T-cell (primary cell): ENCODE measurements at regions not wholly inside any gene's neighbourhood (a gene's known extent, or its start where the extent isn't known, plus 50 kb on each side); places are given as distances from the start of the nearest gene placed in this dataset.

Experiments
- ATAC-seq, 4 experiments: fragments of 200-7000 bp in 3 of 4; fragments of 150-1000 bp in 1 of 4; cut with Tn5 transposase; replicated peaks in 1 of 4; 1 replicate in 3 of 4; 2 replicates in 1 of 4; pipeline ENCODE4 v1.10.0; 2021; ENCODE audit warnings: moderate library complexity in 3 of 4, mild to moderate bottlenecking in 2 of 4, moderate number of reproducible peaks in 1 of 4
- CTCF ChIA-PET, 2 donors: fragments of 300-600 bp; sonication (Branson Sonifier 250); formaldehyde crosslinking; loops; one replicate each; lab custom pipeline; 2022; ENCODE audit warnings: antibody characterized with exemption in 2 of 2; lab: Charles Lee
- POLR2A ChIA-PET, 2 donors: fragments of 300-600 bp; sonication (Branson Sonifier 250); formaldehyde crosslinking; loops; one replicate each; lab custom pipeline; 2022; ENCODE audit warnings: antibody characterized with exemption in 2 of 2; lab: Charles Lee
- DNase-seq, 35 experiments: peaks; one replicate each; pipeline versions ENCODE4 v3.0.0 to v3.0.0-alpha.2; 2013 to 2023
- H3K27ac ChIP-seq: one replicate; pipeline ENCODE4 v1.5.1; 2013; ENCODE audit warnings: low read length
- H3K27me3 ChIP-seq, 2 experiments: replicated peaks in 1 of 2; 1 replicate in 1 of 2; 2 replicates in 1 of 2; pipeline versions ENCODE4 v1.6.1 to v1.7.0; 2013; ENCODE audit warnings: low read length in 1 of 2, mixed read lengths in 1 of 2; ENCODE audit not compliant: control insufficient read depth in 2 of 2, insufficient read depth in 2 of 2; ENCODE audit errors: extremely low read depth in 1 of 2
- H3K36me3 ChIP-seq, 2 donors: 1 replicate in 1 of 2; 2 replicates in 1 of 2; pipeline versions ENCODE4 v1.6.1 to v1.7.0; 2013; ENCODE audit warnings: low read length in 1 of 2; ENCODE audit not compliant: control insufficient read depth in 2 of 2, insufficient read depth in 1 of 2; ENCODE audit errors: extremely low read depth in 1 of 2
- H3K4me1 ChIP-seq, 2 experiments: 1 replicate in 1 of 2; 2 replicates in 1 of 2; pipeline versions ENCODE4 v1.6.1 to v1.7.0; 2013; ENCODE audit warnings: low read length in 2 of 2, mixed read lengths in 1 of 2; ENCODE audit not compliant: insufficient read depth in 2 of 2, control insufficient read depth in 1 of 2; ENCODE audit errors: extremely low read depth in 1 of 2
- H3K4me3 ChIP-seq, 2 donors: 1 replicate in 1 of 2; 2 replicates in 1 of 2; pipeline versions ENCODE4 v1.5.1 to v1.7.0; 2013; ENCODE audit warnings: mild to moderate bottlenecking in 2 of 2, low read length in 1 of 2, moderate library complexity in 1 of 2; ENCODE audit not compliant: control insufficient read depth in 1 of 2; ENCODE audit errors: extremely low read depth in 1 of 2
- H3K9me3 ChIP-seq: 2 replicates; pipeline ENCODE4 v1.7.0; 2013
- H3K27ac Mint-ChIP-seq, 2 donors: one replicate each; pipeline ENCODE4 v1.8.0; 2020 to 2021; ENCODE audit warnings: mild to moderate bottlenecking in 2 of 2, mixed read lengths in 2 of 2
- H3K27me3 Mint-ChIP-seq, 2 donors: one replicate each; pipeline ENCODE4 v1.8.0; 2021 to 2022; ENCODE audit warnings: mixed read lengths in 2 of 2
- H3K36me3 Mint-ChIP-seq: one replicate; pipeline ENCODE4 v1.8.0; 2021; ENCODE audit warnings: mixed read lengths
- H3K4me1 Mint-ChIP-seq, 3 donors: one replicate each; pipeline ENCODE4 v1.8.0; 2020 to 2022; ENCODE audit warnings: mixed read lengths in 3 of 3, mild to moderate bottlenecking in 1 of 3
- H3K4me3 Mint-ChIP-seq, 3 donors: one replicate each; pipeline ENCODE4 v1.8.0; 2020 to 2022; ENCODE audit warnings: mild to moderate bottlenecking in 3 of 3, mixed read lengths in 3 of 3, moderate library complexity in 3 of 3
- H3K9me3 Mint-ChIP-seq, 3 donors: one replicate each; pipeline ENCODE4 v1.8.0; 2020 to 2022; ENCODE audit warnings: mixed read lengths in 3 of 3
- WGBS: methylation state at CpG from one replicate; pipeline ENCODE4 v1.1.5; 2013; ENCODE audit warnings: missing lambda C conversion rate; ENCODE audit not compliant: insufficient coverage; 5-methylcytosine and 5-hydroxymethylcytosine counted together

- Histone ChIP-seq H3K4me3 (no peak overlapping the region), H3K27ac (no peak overlapping the region), H3K36me3 (no peaks in the 10 kb centered on the region), H3K27me3 (no peaks in the 10 kb centered on the region), H3K4me1 (no peaks in the 10 kb centered on the region), H3K9me3 (no peaks in the 10 kb centered on the region)
- no peaks in the 10 kb centered on the region for H3K4me1 Mint-ChIP-seq
- no peaks in the 10 kb centered on the region for H3K36me3 Mint-ChIP-seq
- no CpG with 5 or more reads among the region's 1 CpG for WGBS
- H3K27ac Mint-ChIP-seq = no peak overlapping the region
- no peak overlapping the region for H3K4me3 Mint-ChIP-seq
- ChIA-PET CTCF (no interaction called here), POLR2A (no interaction called here)
- no peaks in the 10 kb centered on the region for H3K9me3 Mint-ChIP-seq
- ATAC-seq (no peak), DNase-seq (no peak)
- H3K27me3 Mint-ChIP-seq = peaks cover 0 to 7% of the 10 kb centered on the region in 2 donors
Measured at GRCh38 chr3:3499012-3499562, 300.1 kb upstream of the LRRN1 start.

GRCh38 chr3:3495611-3496010, 303.6 kb upstream of the LRRN1 start:
- no peaks in the 10 kb centered on the region for H3K4me1 ChIP-seq
- no peak overlapping the region for H3K27ac ChIP-seq
- no peak for ATAC-seq
- Mint-ChIP-seq H3K4me1 (no peaks in the 10 kb centered on the region), H3K27ac (no peak overlapping the region), H3K36me3 (no peaks in the 10 kb centered on the region), H3K4me3 (no peak overlapping the region), H3K27me3 (peaks cover 0 to 4% of the 10 kb centered on the region in 2 donors), H3K9me3 (peaks cover 4 to 18% (median 5%) of the 10 kb centered on the region in 3 donors)
- no peak for DNase-seq
- H3K4me3 ChIP-seq = no peak overlapping the region
- H3K9me3 ChIP-seq = no peaks in the 10 kb centered on the region
- no peaks in the 10 kb centered on the region for H3K27me3 ChIP-seq
- ChIA-PET CTCF (no interaction called here), POLR2A (no interaction called here)
- H3K36me3 ChIP-seq = no peaks in the 10 kb centered on the region

GRCh38 chr3:3476669-3477068, 297.2 kb upstream of the CRBN start:
- Mint-ChIP-seq H3K36me3 (no peaks in the 10 kb centered on the region), H3K9me3 (peaks cover 0 to 4% (median 2%) of the 10 kb centered on the region in 3 donors), H3K4me1 (no peaks in the 10 kb centered on the region), H3K27me3 (no peaks in the 10 kb centered on the region), H3K27ac (no peak overlapping the region), H3K4me3 (no peak overlapping the region)
- no peak for ATAC-seq
- no CpG with 5 or more reads among the region's 2 CpGs for WGBS
- no peaks in the 10 kb centered on the region for H3K9me3 ChIP-seq
- no peaks in the 10 kb centered on the region for H3K27me3 ChIP-seq
- ChIA-PET CTCF (no interaction called here), POLR2A (no interaction called here)
- H3K4me1 ChIP-seq = no peaks in the 10 kb centered on the region
- DNase-seq = no peak
- H3K27ac ChIP-seq = no peak overlapping the region
- H3K36me3 ChIP-seq = no peaks in the 10 kb centered on the region
- H3K4me3 ChIP-seq = no peak overlapping the region

- no peak overlapping the region for H3K27ac ChIP-seq
- H3K27me3 ChIP-seq = no peaks in the 10 kb centered on the region
- H3K9me3 Mint-ChIP-seq = no peaks in the 10 kb centered on the region
- no peaks in the 10 kb centered on the region for H3K27me3 Mint-ChIP-seq
- no peaks in the 10 kb centered on the region for H3K36me3 ChIP-seq
- WGBS = no CpG with 5 or more reads among the region's 2 CpGs
- DNase-seq = no peak
- ChIA-PET CTCF (no interaction called here), POLR2A (no interaction called here)
- no peak overlapping the region for H3K27ac Mint-ChIP-seq
- no peaks in the 10 kb centered on the region for H3K9me3 ChIP-seq
- no peak overlapping the region for H3K4me3 Mint-ChIP-seq
- no peak overlapping the region for H3K4me3 ChIP-seq
- no peaks in the 10 kb centered on the region for H3K4me1 ChIP-seq
- no peak for ATAC-seq
- no peaks in the 10 kb centered on the region for H3K4me1 Mint-ChIP-seq
- no peaks in the 10 kb centered on the region for H3K36me3 Mint-ChIP-seq
Measured at GRCh38 chr3:3468596-3468995, 289.1 kb upstream of the CRBN start.

GRCh38 chr3:3464131-3464530, 284.6 kb upstream of the CRBN start:
- Histone ChIP-seq H3K4me1 (no peaks in the 10 kb centered on the region), H3K27me3 (no peaks in the 10 kb centered on the region), H3K36me3 (no peaks in the 10 kb centered on the region), H3K4me3 (no peak overlapping the region), H3K27ac (no peak overlapping the region), H3K9me3 (no peaks in the 10 kb centered on the region)
- Mint-ChIP-seq H3K9me3 (no peaks in the 10 kb centered on the region), H3K4me3 (no peak overlapping the region), H3K27me3 (no peaks in the 10 kb centered on the region), H3K27ac (no peak overlapping the region), H3K36me3 (no peaks in the 10 kb centered on the region), H3K4me1 (no peaks in the 10 kb centered on the region)
- no peak for DNase-seq
- CTCF ChIA-PET = no interaction called here
- no peak for ATAC-seq
- 100% methylated on average over 1 of the region's 3 CpGs for WGBS
- POLR2A ChIA-PET = no interaction called here

GRCh38 chr3:3461317-3461716, 281.8 kb upstream of the CRBN start:
- Mint-ChIP-seq H3K36me3 (no peaks in the 10 kb centered on the region), H3K4me3 (no peak overlapping the region), H3K27me3 (no peaks in the 10 kb centered on the region), H3K27ac (no peak overlapping the region), H3K9me3 (peaks cover 0 to 2% (median 0%) of the 10 kb centered on the region in 3 donors), H3K4me1 (no peaks in the 10 kb centered on the region)
- no peaks in the 10 kb centered on the region for H3K27me3 ChIP-seq
- ChIA-PET POLR2A (no interaction called here), CTCF (no interaction called here)
- WGBS = 89% methylated on average over 5 of the region's 7 CpGs
- no peak for ATAC-seq
- H3K36me3 ChIP-seq = no peaks in the 10 kb centered on the region
- H3K4me1 ChIP-seq = no peaks in the 10 kb centered on the region
- no peak for DNase-seq
- H3K4me3 ChIP-seq = no peak overlapping the region
- H3K9me3 ChIP-seq = no peaks in the 10 kb centered on the region
- H3K27ac ChIP-seq = no peak overlapping the region

GRCh38 chr3:3448468-3448867, 269.0 kb upstream of the CRBN start:
- H3K27ac Mint-ChIP-seq = no peak overlapping the region
- no peak for DNase-seq
- CTCF ChIA-PET = no interaction called here
- ATAC-seq = no peak
- H3K4me3 Mint-ChIP-seq = no peak overlapping the region
- H3K27me3 Mint-ChIP-seq = peaks cover 0 to 3% of the 10 kb centered on the region in 2 donors
- H3K4me1 ChIP-seq = no peaks in the 10 kb centered on the region
- H3K4me3 ChIP-seq = no peak overlapping the region
- H3K9me3 Mint-ChIP-seq = peaks cover 0 to 4% (median 0%) of the 10 kb centered on the region in 3 donors
- H3K4me1 Mint-ChIP-seq = no peaks in the 10 kb centered on the region
- POLR2A ChIA-PET = no interaction called here
- no peaks in the 10 kb centered on the region for H3K36me3 Mint-ChIP-seq
- H3K9me3 ChIP-seq = no peaks in the 10 kb centered on the region
- H3K36me3 ChIP-seq = no peaks in the 10 kb centered on the region
- H3K27me3 ChIP-seq = no peaks in the 10 kb centered on the region
- no peak overlapping the region for H3K27ac ChIP-seq
- no CpG with 5 or more reads among the region's 2 CpGs for WGBS
